ENCODE measurements at regions not wholly inside any gene's neighbourhood (a gene's known extent, or its start where the extent isn't known, plus 50 kb on each side); places are given as distances from the start of the nearest gene placed in this dataset.

GRCh38 chr6:168373389-168373788 is 53.8 kb upstream of the DACT2 start:
- no peak for TF ChIP-seq EZH2 (IDR thresholded peaks at IDR 0.05; ENCODE audit: borderline replicate concordance, low read depth, low read length, poor library complexity, severe bottlenecking)
- TF ChIP-seq CTCF (conservative IDR thresholded peaks at IDR 0.05; ENCODE audit: low read depth, low read length), result no peak

Measured in A673 (cell line).